Effector memory CD8-positive, alpha-beta T cell (primary cell): ENCODE measurements at regions not wholly inside any gene's neighbourhood (a gene's known extent, or its start where the extent isn't known, plus 50 kb on each side); places are given as distances from the start of the nearest gene placed in this dataset.

Source experiments
- ATAC-seq: fragments of 150-1000 bp; cut with Tn5 transposase; replicated peaks from 2 replicates; pipeline ENCODE4 v1.10.0; 2021; ENCODE audit warnings: mild to moderate bottlenecking, moderate library complexity
- DNase-seq, 3 experiments: peaks; one replicate each; pipeline ENCODE4 v3.0.0; 2021
- H3K27ac Mint-ChIP-seq, 2 donors: one replicate each; pipeline ENCODE4 v1.8.0; 2022; ENCODE audit warnings: mild to moderate bottlenecking in 2 of 2, mixed read lengths in 2 of 2, moderate library complexity in 2 of 2
- H3K27me3 Mint-ChIP-seq, 2 donors: one replicate each; pipeline ENCODE4 v1.8.0; 2022; ENCODE audit warnings: mixed read lengths in 2 of 2
- H3K36me3 Mint-ChIP-seq: one replicate; pipeline ENCODE4 v1.8.0; 2022; ENCODE audit warnings: mild to moderate bottlenecking, moderate library complexity, mixed read lengths; ENCODE audit not compliant: insufficient read depth
- H3K4me1 Mint-ChIP-seq, 2 donors: one replicate each; pipeline ENCODE4 v1.8.0; 2022; ENCODE audit warnings: low read depth in 2 of 2, mixed read lengths in 2 of 2
- H3K4me3 Mint-ChIP-seq, 2 donors: one replicate each; pipeline ENCODE4 v1.8.0; 2022; ENCODE audit warnings: mild to moderate bottlenecking in 2 of 2, mixed read lengths in 2 of 2, moderate library complexity in 2 of 2
- H3K9me3 Mint-ChIP-seq, 2 donors: one replicate each; pipeline ENCODE4 v1.8.0; 2022; ENCODE audit warnings: mixed read lengths in 2 of 2

DNA sequence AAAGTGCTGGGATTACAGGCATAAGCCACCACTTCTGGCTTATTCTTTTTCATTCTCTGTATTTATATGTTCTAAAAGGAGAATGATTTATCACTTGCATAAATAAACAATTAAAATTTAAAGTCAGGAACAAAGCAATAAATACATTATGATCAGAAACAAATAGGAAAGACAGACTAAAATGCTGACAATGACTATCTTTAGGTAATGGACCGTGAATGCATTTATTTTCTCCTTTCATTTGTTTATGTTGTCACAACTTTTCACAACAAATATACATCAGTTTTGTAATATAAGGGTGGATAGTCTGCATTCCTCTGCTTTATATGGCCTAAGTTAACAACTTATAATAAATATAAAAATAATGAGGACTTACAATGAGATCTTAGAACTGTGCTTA, 199.2 kb upstream of the EPHA4 start:
- H3K27ac Mint-ChIP-seq: no peak overlapping the region
- no peaks in the 10 kb centered on the region for H3K36me3 Mint-ChIP-seq
- no peak for ATAC-seq
- H3K27me3 Mint-ChIP-seq: no peaks in the 10 kb centered on the region
- H3K9me3 Mint-ChIP-seq: peaks cover 0 to 8% of the 10 kb centered on the region in 2 donors
- no peak for DNase-seq
- H3K4me3 Mint-ChIP-seq: no peak overlapping the region
- no peaks in the 10 kb centered on the region for H3K4me1 Mint-ChIP-seq

DNA sequence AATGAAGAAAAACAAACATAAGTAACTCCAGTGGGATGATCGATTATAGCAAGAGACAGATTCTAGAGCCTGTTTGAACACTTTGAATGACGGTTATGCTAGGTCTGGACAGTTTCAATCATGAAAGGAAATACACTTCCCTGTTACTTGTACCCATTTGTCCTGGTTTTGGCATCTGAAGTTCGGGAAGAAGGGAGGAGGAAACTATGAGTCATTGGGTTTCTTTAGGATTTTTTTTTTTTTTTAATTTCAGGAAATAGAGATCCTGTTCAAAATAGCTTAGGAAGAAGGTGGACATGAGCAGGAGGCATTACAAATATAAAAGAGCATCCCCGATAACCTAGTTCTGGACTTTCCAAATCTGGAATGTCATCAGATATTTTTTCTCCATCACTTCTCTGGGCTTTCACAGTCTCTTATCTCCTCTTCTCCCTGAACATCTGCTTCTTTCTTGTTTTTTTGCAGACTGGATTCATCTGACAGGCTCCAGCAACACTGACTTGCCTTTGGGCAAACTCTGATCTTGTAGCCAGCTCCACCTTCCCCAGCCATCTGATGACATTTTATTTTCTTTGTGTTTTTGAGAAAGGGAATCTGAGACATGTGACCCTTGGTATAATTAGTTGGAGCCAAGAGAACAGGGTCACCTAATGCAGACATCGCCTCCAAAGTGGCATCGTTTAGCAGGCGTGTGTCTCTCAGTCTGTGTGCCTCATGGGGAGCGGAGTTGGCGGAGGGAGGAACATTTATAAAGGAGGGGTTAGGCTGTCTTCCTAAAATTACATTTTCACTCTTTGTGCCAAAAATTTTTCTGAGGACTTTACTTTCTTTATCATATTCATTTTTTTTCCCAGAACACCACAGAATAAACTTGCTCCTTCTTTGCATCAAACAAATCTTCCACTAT, 195.3 kb upstream of the EPHA4 start:
- H3K36me3 Mint-ChIP-seq: no peaks in the 10 kb centered on the region
- no peaks in the 10 kb centered on the region for H3K4me1 Mint-ChIP-seq
- DNase-seq: no peak
- H3K27me3 Mint-ChIP-seq: no peaks in the 10 kb centered on the region
- no peak for ATAC-seq
- H3K4me3 Mint-ChIP-seq: no peak overlapping the region
- H3K9me3 Mint-ChIP-seq: peaks cover 2 to 3% of the 10 kb centered on the region in 2 donors
- no peak overlapping the region for H3K27ac Mint-ChIP-seq

- H3K4me3 Mint-ChIP-seq: no peak overlapping the region
- no peaks in the 10 kb centered on the region for H3K4me1 Mint-ChIP-seq
- H3K27ac Mint-ChIP-seq: no peak overlapping the region
- H3K36me3 Mint-ChIP-seq: no peaks in the 10 kb centered on the region
- no peak for DNase-seq
- no peak for ATAC-seq
- peaks cover 7 to 9% of the 10 kb centered on the region in 2 donors for H3K9me3 Mint-ChIP-seq
- no peaks in the 10 kb centered on the region for H3K27me3 Mint-ChIP-seq
Observed at GRCh38 chr2:221762496-221762895, 190.4 kb upstream of the EPHA4 start.

DNA sequence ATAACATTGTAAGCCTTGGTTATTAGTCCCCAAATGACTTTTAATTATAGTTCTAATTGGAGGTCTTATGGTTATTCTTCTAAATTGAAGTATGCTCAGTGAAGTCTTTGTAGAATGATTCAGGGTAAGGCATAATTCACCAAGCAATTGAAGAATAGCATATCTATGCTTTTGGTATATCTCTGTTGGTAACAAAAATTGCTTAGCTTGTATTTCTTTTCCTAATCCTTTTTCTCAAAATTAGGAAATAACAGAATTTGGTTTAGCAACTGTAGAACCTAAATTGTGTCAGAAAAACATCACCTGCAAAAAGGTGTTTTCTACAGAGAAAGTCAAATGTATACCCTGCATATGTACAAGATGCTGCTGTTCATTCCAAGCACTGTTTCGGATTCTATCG, 189.2 kb upstream of the EPHA4 start:
- Mint-ChIP-seq H3K27me3 (no peaks in the 10 kb centered on the region), H3K36me3 (no peaks in the 10 kb centered on the region), H3K4me3 (no peak overlapping the region), H3K9me3 (peaks cover 7 to 9% of the 10 kb centered on the region in 2 donors), H3K4me1 (no peaks in the 10 kb centered on the region), H3K27ac (no peak overlapping the region)
- DNase-seq (no peak), ATAC-seq (no peak)

- H3K36me3 Mint-ChIP-seq: no peaks in the 10 kb centered on the region
- H3K4me3 Mint-ChIP-seq: no peak overlapping the region
- ATAC-seq (no peak), DNase-seq (no peak)
- peaks cover 7% of the 10 kb centered on the region in 2 donors for H3K9me3 Mint-ChIP-seq
- no peak overlapping the region for H3K27ac Mint-ChIP-seq
- H3K27me3 Mint-ChIP-seq: no peaks in the 10 kb centered on the region
- H3K4me1 Mint-ChIP-seq: no peaks in the 10 kb centered on the region
Observed at GRCh38 chr2:221758076-221758475, 186.0 kb upstream of the EPHA4 start.

GRCh38 chr2:221753401-221753800, 181.3 kb upstream of the EPHA4 start:
- DNase-seq (no peak), ATAC-seq (no peak)
- H3K4me1 Mint-ChIP-seq: no peaks in the 10 kb centered on the region
- H3K27ac Mint-ChIP-seq: no peak overlapping the region
- no peaks in the 10 kb centered on the region for H3K36me3 Mint-ChIP-seq
- H3K9me3 Mint-ChIP-seq: peaks cover 0 to 6% of the 10 kb centered on the region in 2 donors
- no peaks in the 10 kb centered on the region for H3K27me3 Mint-ChIP-seq
- H3K4me3 Mint-ChIP-seq: no peak overlapping the region

DNA sequence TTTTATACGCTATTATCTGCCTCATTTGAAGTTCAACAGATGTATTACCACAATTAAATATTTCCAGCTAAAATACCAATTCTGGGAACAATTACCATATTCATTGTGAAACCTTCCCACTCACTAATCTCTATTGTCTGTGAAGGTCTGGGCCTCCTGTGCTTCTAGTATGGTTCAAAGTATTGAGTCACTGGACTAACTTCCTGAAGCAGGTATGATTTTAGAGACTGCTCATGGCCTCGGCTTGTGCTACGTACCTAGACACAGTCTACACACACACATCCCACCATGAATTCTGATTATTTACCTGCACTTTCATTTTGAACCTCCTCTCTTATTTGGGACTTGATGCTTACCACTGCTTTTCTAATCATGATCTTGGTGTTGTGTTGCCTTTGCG, 180.7 kb upstream of the EPHA4 start:
- ATAC-seq: no peak
- no peak for DNase-seq
- Mint-ChIP-seq H3K27ac (no peak overlapping the region), H3K4me3 (no peak overlapping the region), H3K9me3 (peaks cover 0 to 6% of the 10 kb centered on the region in 2 donors), H3K4me1 (no peaks in the 10 kb centered on the region), H3K36me3 (no peaks in the 10 kb centered on the region), H3K27me3 (no peaks in the 10 kb centered on the region)

GRCh38 chr2:221750316-221750715, 178.2 kb upstream of the EPHA4 start:
- no peaks in the 10 kb centered on the region for H3K4me1 Mint-ChIP-seq
- no peak overlapping the region for H3K27ac Mint-ChIP-seq
- DNase-seq (no peak), ATAC-seq (no peak)
- H3K9me3 Mint-ChIP-seq: peaks cover 0 to 4% of the 10 kb centered on the region in 2 donors
- no peak overlapping the region for H3K4me3 Mint-ChIP-seq
- H3K36me3 Mint-ChIP-seq: no peaks in the 10 kb centered on the region
- H3K27me3 Mint-ChIP-seq: no peaks in the 10 kb centered on the region

GRCh38 chr2:221747289-221747972, 175.3 kb upstream of the EPHA4 start:
- no peaks in the 10 kb centered on the region for H3K4me1 Mint-ChIP-seq
- no peaks in the 10 kb centered on the region for H3K36me3 Mint-ChIP-seq
- H3K27me3 Mint-ChIP-seq: no peaks in the 10 kb centered on the region
- ATAC-seq (no peak), DNase-seq (no peak)
- no peak overlapping the region for H3K4me3 Mint-ChIP-seq
- no peak overlapping the region for H3K27ac Mint-ChIP-seq
- H3K9me3 Mint-ChIP-seq: peaks cover 0 to 1% of the 10 kb centered on the region in 2 donors

DNA sequence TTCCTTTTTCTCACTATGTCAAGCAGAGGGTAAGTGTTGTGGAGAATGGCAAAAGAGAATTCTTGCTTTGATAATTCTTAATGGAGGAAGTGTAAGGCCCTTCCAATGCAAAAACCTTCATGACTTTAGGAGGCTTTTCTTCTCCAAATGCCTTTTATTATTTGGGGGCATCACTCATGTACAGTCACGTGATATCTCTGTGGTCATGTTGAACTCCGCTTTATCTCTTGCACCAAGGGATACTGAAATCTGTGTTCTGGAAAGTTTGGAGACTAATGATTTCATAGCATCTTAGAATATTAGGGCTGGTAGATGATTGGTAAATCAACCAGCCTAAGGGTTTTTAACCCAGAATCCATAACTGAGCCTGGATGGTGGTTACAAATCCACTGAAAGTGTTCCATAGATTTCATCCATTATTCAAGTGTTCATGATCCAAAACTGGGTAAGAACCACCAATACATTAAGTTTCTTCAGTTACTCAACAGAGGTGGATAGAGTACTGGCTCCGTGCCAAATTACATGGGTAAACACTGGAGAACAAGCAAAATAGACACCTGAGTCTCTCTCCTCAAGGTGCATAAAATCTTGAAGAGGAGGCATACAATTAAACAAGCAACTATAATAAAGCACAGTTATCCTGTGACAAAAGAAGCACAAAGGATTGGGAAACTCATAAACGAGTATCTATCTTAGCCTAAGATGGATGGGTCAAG, 169.6 kb upstream of the EPHA4 start:
- DNase-seq (no peak), ATAC-seq (no peak)
- H3K4me1 Mint-ChIP-seq: no peaks in the 10 kb centered on the region
- no peak overlapping the region for H3K4me3 Mint-ChIP-seq
- no peaks in the 10 kb centered on the region for H3K9me3 Mint-ChIP-seq
- H3K36me3 Mint-ChIP-seq: no peaks in the 10 kb centered on the region
- no peak overlapping the region for H3K27ac Mint-ChIP-seq
- peaks cover 0 to 9% of the 10 kb centered on the region in 2 donors for H3K27me3 Mint-ChIP-seq

DNA sequence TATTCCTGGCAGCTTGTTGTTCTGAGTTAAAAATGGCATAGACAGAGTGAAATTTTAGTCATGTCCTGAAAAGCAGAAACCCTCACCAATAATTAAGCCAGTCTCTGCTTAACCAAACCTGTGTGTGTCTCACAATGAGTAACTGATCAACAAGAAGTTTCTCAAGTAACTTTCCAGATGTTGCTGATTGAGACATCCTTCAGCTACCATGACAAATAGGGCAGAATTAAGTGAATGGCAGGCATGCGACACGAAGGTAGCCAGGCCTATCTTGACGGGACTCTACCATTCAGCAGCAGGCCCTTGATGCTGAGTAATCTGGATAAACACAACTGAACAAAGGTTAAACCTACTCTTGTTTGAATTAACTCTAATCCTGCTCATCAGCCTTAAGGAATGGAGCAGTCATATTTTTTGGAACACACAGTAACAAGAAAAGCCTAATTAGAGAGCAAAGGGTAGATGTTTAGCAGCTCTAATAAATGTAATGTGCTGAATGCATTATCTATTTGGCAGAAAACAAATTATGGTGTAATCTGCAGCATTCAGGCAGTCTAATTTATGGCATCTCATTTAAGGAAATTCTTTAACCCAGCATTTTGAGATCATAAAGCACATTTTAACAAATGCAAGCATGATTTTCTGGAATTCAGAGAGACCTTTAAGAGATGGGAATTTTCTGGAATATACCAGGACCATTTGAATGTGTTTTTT, 159.5 kb upstream of the EPHA4 start:
- H3K9me3 Mint-ChIP-seq: peaks cover 6 to 7% of the 10 kb centered on the region in 2 donors

DNA sequence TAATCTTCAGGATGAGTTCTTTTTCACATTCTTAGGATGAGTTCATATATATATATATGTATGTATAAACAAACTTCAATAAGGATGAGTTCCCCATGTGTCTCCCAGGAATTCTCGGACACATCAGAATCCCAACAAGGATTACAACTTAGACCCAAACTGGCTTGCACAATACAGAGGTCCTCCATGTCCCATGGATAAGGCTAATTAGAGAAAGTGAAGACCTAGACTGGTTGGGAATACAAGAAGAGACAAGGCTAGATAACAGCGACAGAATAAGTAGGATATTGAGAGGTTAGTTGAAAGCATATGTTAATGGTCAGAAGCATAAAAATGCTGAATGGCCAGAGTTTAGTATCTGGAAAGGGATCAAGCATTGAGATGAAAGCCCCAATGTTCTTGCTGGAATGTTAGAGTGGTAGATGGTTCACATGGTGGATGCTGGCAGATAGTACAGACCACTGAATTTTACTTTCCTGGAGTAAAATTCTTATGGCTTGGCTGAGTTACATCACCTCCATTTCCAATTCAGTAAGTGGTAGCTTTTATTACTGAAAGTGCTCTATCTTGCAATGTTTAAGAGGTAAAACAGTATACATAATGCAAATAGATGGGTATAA, 154.9 kb upstream of the EPHA4 start:
- H3K4me1 Mint-ChIP-seq: no peaks in the 10 kb centered on the region

More for the DNA sequence above, 159.5 kb upstream of the EPHA4 start:
- ATAC-seq: no peak
- H3K4me3 Mint-ChIP-seq: no peak overlapping the region
- H3K27me3 Mint-ChIP-seq: no peaks in the 10 kb centered on the region
- DNase-seq: no peak
- H3K4me1 Mint-ChIP-seq: no peaks in the 10 kb centered on the region
- no peaks in the 10 kb centered on the region for H3K36me3 Mint-ChIP-seq
- H3K27ac Mint-ChIP-seq: no peak overlapping the region

More for the DNA sequence above, 154.9 kb upstream of the EPHA4 start:
- H3K27me3 Mint-ChIP-seq: peaks cover 0 to 9% of the 10 kb centered on the region in 2 donors
- DNase-seq (no peak), ATAC-seq (no peak)
- peaks cover 5% of the 10 kb centered on the region for H3K36me3 Mint-ChIP-seq
- H3K9me3 Mint-ChIP-seq: peaks cover 9 to 11% of the 10 kb centered on the region in 2 donors
- no peak overlapping the region for H3K27ac Mint-ChIP-seq
- no peak overlapping the region for H3K4me3 Mint-ChIP-seq
